ENCODE measurements at regions not wholly inside any gene's neighbourhood (a gene's known extent, or its start where the extent isn't known, plus 50 kb on each side); places are given as distances from the start of the nearest gene placed in this dataset.
A peak's percentile ranks its signal among the peaks of the same experiment; 100 is the strongest.

DNA sequence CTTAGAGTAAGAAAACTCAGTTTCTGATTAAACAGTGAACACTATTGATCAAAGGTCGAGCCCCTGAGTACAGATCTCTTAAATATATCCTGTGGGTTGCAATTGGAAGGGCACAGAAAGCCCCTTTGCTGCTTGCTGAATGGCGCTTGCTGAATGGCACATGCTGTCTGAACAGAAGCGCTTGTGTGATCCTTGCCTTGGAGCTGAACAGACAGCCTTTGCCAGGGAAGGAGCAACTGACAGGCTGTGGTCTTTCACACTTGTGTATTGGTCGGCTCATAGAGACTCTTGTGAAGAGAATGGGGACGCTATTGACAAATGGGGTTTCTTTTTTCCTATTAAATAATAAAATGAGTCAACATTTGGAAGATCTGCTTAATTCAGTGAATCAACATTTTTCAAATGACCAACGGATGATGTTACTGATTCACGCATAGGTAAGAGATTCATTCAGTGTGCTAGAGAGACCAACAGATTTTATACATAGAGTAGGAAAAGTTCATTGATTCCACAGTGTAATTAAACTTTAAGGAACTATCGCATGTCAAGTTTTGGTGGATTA lies 99.4 kb upstream of the TNS3 start:
- Histone ChIP-seq H3K4me1 (ENCODE audit: insufficient read depth, low read length) (peaks cover 57% of the 10 kb centered on the region), H3K4me3 (replicated peaks in 1 of 3; ENCODE audit: insufficient read depth in 1 of 3, low read depth in 2 of 3, low read length in 3 of 3) (no peak overlapping the region), H3K79me2 (ENCODE audit: insufficient read depth, low read length) (no peaks in the 10 kb centered on the region), H3K4me2 (ENCODE audit: low read depth, low read length) (no peak overlapping the region), H4K20me1 (ENCODE audit: insufficient read depth, low read length) (no peaks in the 10 kb centered on the region), H2AFZ (ENCODE audit: low read length) (no peak overlapping the region), H3K36me3 (replicated peaks in 1 of 2; ENCODE audit: control insufficient read depth in 1 of 2, insufficient read depth in 2 of 2, low read length in 2 of 2) (no peaks in the 10 kb centered on the region), H3K9me3 (ENCODE audit: low read length) (no peaks in the 10 kb centered on the region), H3K27ac (ENCODE audit: extremely low read length, insufficient read depth, low read length) (no peak overlapping the region), H3K27me3 (ENCODE audit: control insufficient read depth in 1 of 2, insufficient read depth in 2 of 2, low read length in 2 of 2) (no peaks in the 10 kb centered on the region), H3K9ac (ENCODE audit: insufficient read depth, low read depth, low read length) (no peak overlapping the region)
- DNase-seq (ENCODE audit: low spot score) (no peak), ATAC-seq (no peak), FAIRE-seq (no peak)
- in situ Hi-C loops (cut with HindIII; ENCODE audit: extremely low pct_ligation_motif_present, low pct_unique_long_range_greater_than_20kb) (no loop called here), intact Hi-C loops (cut with micrococcal nuclease; ENCODE audit: unreplicated experiment) (no loop called here)
- BruUV-seq (replicated peaks): no TSS peak
- ChIA-PET POLR2A (no interaction called here), CTCF (ENCODE audit: low intra/inter-chr PET ratio, low total read pairs) (no interaction called here)
- TF ChIP-seq NKX3-1 (CRISPR knock-in tag; IDR thresholded peaks at IDR 0.05): no peak
- TF ChIP-seq, protein P1, sequence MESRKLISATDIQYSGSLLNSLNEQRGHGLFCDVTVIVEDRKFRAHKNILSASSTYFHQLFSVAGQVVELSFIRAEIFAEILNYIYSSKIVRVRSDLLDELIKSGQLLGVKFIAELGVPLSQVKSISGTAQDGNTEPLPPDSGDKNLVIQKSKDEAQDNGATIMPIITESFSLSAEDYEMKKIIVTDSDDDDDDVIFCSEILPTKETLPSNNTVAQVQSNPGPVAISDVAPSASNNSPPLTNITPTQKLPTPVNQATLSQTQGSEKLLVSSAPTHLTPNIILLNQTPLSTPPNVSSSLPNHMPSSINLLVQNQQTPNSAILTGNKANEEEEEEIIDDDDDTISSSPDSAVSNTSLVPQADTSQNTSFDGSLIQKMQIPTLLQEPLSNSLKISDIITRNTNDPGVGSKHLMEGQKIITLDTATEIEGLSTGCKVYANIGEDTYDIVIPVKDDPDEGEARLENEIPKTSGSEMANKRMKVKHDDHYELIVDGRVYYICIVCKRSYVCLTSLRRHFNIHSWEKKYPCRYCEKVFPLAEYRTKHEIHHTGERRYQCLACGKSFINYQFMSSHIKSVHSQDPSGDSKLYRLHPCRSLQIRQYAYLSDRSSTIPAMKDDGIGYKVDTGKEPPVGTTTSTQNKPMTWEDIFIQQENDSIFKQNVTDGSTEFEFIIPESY (CRISPR knock-in tag; IDR thresholded peaks at IDR 0.05): 0 out of 2 replicates have a peak, but pooled peaks have one; percentile 17
- WGBS (ENCODE audit: low lambda C conversion rate): 72% methylated on average over 8 of the region's 8 CpGs

DNA sequence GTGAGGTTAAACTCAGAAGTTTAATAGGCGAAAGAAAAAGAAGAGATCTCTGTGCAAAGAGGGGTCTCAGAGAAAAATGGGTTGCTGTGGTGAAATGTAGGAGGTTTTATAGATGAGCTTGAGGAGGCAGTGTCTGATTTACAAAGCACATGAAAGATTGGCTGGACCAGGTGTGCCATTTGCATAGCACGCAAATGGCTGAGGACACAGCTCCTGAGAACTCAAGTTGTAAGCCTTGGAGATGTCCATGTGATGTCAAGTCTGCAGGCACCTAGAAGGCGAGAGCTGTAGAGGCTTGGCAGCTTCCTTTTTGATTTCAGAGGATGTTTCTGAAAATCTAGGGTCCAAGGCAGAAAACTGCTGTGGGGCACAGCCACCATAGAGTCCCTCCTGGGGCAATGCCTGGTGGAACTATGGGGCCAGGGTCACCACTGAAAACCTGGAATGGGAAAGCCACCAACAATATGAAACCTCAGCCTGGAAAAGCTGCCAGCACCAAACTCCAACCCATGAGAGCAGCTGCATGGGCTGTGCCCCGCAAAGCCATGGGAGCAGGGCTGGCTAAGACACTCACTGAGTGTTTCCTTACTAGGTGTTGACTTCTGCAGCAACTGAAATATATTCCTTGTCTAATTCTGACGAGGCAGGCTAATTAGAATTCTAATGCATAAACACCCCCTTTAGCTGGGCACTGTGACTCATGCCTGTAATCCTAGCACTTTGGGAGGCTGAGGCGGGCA lies 96.9 kb upstream of the TNS3 start:
- DNase-seq (ENCODE audit: low spot score) (no peak), FAIRE-seq (no peak), ATAC-seq (no peak)
- Histone ChIP-seq H3K4me1 (ENCODE audit: insufficient read depth, low read length) (peaks cover 67% of the 10 kb centered on the region), H3K4me2 (ENCODE audit: low read depth, low read length) (no peak overlapping the region), H3K4me3 (replicated peaks in 1 of 3; ENCODE audit: insufficient read depth in 1 of 3, low read depth in 2 of 3, low read length in 3 of 3) (no peak overlapping the region), H3K36me3 (replicated peaks in 1 of 2; ENCODE audit: control insufficient read depth in 1 of 2, insufficient read depth in 2 of 2, low read length in 2 of 2) (no peaks in the 10 kb centered on the region), H2AFZ (ENCODE audit: low read length) (no peak overlapping the region), H3K79me2 (ENCODE audit: insufficient read depth, low read length) (no peaks in the 10 kb centered on the region), H3K9me3 (ENCODE audit: low read length) (no peaks in the 10 kb centered on the region), H3K27ac (ENCODE audit: extremely low read length, insufficient read depth, low read length) (no peak overlapping the region), H3K27me3 (ENCODE audit: control insufficient read depth in 1 of 2, insufficient read depth in 2 of 2, low read length in 2 of 2) (no peaks in the 10 kb centered on the region), H3K9ac (ENCODE audit: insufficient read depth, low read depth, low read length) (no peak overlapping the region), H4K20me1 (ENCODE audit: insufficient read depth, low read length) (no peaks in the 10 kb centered on the region)
- intact Hi-C loops (cut with micrococcal nuclease; ENCODE audit: unreplicated experiment) (no loop called here), in situ Hi-C loops (cut with HindIII; ENCODE audit: extremely low pct_ligation_motif_present, low pct_unique_long_range_greater_than_20kb) (no loop called here)
- ChIA-PET POLR2A (no interaction called here), CTCF (ENCODE audit: low intra/inter-chr PET ratio, low total read pairs) (no interaction called here)
- WGBS (ENCODE audit: low lambda C conversion rate): 92% methylated on average over 6 of the region's 6 CpGs
- BruUV-seq (replicated peaks): no TSS peak
- TF ChIP-seq ARNTL (CRISPR knock-in tag; IDR thresholded peaks at IDR 0.05): no peak
- TF ChIP-seq RARG (CRISPR knock-in tag; IDR thresholded peaks at IDR 0.05; ENCODE audit: low read depth): no peak
- TF ChIP-seq, protein P2, sequence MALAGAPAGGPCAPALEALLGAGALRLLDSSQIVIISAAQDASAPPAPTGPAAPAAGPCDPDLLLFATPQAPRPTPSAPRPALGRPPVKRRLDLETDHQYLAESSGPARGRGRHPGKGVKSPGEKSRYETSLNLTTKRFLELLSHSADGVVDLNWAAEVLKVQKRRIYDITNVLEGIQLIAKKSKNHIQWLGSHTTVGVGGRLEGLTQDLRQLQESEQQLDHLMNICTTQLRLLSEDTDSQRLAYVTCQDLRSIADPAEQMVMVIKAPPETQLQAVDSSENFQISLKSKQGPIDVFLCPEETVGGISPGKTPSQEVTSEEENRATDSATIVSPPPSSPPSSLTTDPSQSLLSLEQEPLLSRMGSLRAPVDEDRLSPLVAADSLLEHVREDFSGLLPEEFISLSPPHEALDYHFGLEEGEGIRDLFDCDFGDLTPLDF (CRISPR knock-in tag; IDR thresholded peaks at IDR 0.05): no peak
- TF ChIP-seq ZNF501 (CRISPR knock-in tag; IDR thresholded peaks at IDR 0.05): no peak
- TF ChIP-seq WIZ (CRISPR knock-in tag; IDR thresholded peaks at IDR 0.05): no peak
- TF ChIP-seq ZNF687 (CRISPR knock-in tag; IDR thresholded peaks at IDR 0.05): no peak
- TF ChIP-seq STAG1 (CRISPR knock-in tag; IDR thresholded peaks at IDR 0.05): no peak
- no peak for TF ChIP-seq ZNF781 (CRISPR knock-in tag; IDR thresholded peaks at IDR 0.05; ENCODE audit: borderline replicate concordance, not compliant biosample characterization)

All from HepG2 (cell line).